ENCODE measurements at regions not wholly inside any gene's neighbourhood (a gene's known extent, or its start where the extent isn't known, plus 50 kb on each side); places are given as distances from the start of the nearest gene placed in this dataset.

DNA sequence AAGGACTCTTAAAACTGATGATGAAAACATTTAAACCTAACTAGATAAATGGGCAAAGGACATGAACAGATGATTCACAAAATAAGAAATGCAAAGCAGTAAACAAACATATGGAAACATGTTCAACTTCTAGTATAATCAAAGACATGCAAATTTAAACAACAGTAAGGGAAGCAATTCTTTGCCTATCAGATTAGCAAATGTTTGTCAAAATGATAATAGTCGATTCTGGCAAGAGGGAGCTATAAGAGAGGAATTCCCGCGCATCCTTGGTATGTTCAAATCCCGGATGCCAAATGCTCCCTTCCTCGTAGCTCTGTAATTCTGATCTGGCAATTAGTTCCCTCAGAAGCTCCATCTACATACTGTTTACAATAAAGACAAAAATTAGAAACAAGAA, 320.5 kb downstream of the PHKB start:
- Histone ChIP-seq H3K27me3 (no peaks in the 10 kb centered on the region), H3K4me3 (no peak overlapping the region), H3K27ac (no peak overlapping the region), H3K36me3 (no peaks in the 10 kb centered on the region), H3K9me3 (no peaks in the 10 kb centered on the region), H3K4me1 (no peaks in the 10 kb centered on the region)
- no peak for TF ChIP-seq POLR2A (IDR thresholded peaks at IDR 0.05)
- TF ChIP-seq, protein P1, sequence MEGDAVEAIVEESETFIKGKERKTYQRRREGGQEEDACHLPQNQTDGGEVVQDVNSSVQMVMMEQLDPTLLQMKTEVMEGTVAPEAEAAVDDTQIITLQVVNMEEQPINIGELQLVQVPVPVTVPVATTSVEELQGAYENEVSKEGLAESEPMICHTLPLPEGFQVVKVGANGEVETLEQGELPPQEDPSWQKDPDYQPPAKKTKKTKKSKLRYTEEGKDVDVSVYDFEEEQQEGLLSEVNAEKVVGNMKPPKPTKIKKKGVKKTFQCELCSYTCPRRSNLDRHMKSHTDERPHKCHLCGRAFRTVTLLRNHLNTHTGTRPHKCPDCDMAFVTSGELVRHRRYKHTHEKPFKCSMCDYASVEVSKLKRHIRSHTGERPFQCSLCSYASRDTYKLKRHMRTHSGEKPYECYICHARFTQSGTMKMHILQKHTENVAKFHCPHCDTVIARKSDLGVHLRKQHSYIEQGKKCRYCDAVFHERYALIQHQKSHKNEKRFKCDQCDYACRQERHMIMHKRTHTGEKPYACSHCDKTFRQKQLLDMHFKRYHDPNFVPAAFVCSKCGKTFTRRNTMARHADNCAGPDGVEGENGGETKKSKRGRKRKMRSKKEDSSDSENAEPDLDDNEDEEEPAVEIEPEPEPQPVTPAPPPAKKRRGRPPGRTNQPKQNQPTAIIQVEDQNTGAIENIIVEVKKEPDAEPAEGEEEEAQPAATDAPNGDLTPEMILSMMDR (IDR thresholded peaks at IDR 0.05), result no peak
- WGBS, 2 donors, result 76 to 83% methylated on average over 5 of the region's 5 CpGs
- intact Hi-C loops (cut with DNase I), result no loop called here
- no peak for DNase-seq

DNA sequence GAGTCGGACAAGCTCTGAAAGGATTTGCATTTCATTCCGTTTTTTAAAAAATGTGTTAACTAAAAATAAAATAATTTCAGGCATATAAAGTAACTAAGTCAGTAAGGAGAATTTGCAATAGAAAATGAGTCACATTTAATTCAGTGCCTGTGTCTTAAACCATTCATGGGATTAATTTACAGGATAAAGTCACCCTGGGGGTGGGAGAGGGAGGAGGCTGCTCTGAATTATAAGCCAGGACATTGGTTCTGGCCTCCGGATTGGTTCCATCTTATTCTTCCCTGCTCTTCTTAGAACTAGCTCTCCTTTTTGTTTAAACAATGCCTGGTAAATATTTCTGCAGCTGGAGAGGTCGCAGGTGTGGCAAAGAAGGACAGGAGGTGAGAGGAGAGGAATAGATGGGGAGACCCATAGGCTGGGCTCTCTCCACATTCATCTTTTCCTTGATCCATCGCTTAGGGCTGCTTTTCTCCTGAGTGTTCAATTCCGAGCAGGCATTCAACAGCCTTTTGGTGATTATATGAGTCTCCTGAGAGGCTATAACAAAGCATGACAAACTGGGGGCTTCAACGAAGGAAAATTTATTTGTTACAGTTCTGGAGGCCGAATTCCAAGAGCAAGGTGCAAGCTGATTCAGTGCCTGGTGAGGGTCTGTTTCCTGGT, 319.2 kb downstream of the PHKB start:
- no peak overlapping the region for H3K27ac ChIP-seq
- no peaks in the 10 kb centered on the region for H3K36me3 ChIP-seq
- no peak overlapping the region for H3K4me3 ChIP-seq
- intact Hi-C loops (cut with DNase I), result no loop called here
- WGBS, 2 donors, result 68 to 71% methylated on average over 8 of the region's 8 CpGs
- no peaks in the 10 kb centered on the region for H3K4me1 ChIP-seq
- TF ChIP-seq POLR2A (IDR thresholded peaks at IDR 0.05), result no peak
- TF ChIP-seq, protein P1 (IDR thresholded peaks at IDR 0.05), result no peak
- no peak for DNase-seq
- H3K9me3 ChIP-seq, result no peaks in the 10 kb centered on the region
- no peaks in the 10 kb centered on the region for H3K27me3 ChIP-seq

DNA sequence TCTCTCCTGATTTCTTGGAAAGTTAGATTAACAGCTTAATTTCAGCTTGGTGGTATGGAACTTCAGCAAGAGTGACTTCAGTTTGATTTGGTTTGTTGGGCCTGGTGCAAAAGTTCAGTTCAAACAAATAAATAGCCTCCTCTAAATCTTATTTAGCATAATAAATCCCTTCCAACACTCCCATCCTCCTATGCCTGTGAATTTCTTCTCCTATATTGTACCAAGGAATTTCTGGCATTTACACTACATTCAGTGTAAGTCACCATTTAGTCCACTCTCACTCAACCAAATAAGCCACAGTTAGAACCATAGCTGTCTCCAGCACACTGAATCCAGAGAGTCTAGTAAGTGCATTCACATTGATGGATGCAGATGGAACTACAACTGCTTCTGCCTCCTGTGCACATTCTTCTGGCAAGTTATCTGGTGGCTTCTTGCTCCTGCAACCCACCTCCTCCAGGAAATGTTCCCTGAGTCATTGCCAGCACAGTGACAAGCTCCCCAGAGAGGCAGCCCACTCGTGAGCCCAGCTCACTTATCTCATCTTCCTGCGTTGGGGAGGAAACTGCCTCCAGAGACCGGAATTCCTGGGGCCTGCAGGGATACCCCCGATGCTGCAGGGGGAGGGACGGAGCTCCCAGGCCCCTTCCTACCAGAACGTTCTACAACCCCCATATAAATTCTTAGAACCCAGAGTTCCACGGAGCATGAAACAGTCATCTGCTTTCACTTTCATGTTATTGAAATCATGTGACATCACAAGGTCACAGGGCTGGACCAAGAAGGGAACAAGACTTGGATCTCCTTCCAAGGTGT, 318.3 kb downstream of the PHKB start:
- Histone ChIP-seq H3K9me3 (no peaks in the 10 kb centered on the region), H3K4me3 (peak overlapping the region in 2 of 4 donors; percentile 18 to 55), H3K27me3 (no peaks in the 10 kb centered on the region), H3K27ac (no peak overlapping the region), H3K4me1 (no peaks in the 10 kb centered on the region), H3K36me3 (no peaks in the 10 kb centered on the region)
- DNase-seq, result no peak
- intact Hi-C loops (cut with DNase I), result no loop called here
- 27 to 36% methylated on average over 4 to 7 of the region's 7 CpGs for WGBS, 2 donors
- TF ChIP-seq POLR2A (IDR thresholded peaks at IDR 0.05), result no peak
- TF ChIP-seq, protein P1 (IDR thresholded peaks at IDR 0.05), result no peak

DNA sequence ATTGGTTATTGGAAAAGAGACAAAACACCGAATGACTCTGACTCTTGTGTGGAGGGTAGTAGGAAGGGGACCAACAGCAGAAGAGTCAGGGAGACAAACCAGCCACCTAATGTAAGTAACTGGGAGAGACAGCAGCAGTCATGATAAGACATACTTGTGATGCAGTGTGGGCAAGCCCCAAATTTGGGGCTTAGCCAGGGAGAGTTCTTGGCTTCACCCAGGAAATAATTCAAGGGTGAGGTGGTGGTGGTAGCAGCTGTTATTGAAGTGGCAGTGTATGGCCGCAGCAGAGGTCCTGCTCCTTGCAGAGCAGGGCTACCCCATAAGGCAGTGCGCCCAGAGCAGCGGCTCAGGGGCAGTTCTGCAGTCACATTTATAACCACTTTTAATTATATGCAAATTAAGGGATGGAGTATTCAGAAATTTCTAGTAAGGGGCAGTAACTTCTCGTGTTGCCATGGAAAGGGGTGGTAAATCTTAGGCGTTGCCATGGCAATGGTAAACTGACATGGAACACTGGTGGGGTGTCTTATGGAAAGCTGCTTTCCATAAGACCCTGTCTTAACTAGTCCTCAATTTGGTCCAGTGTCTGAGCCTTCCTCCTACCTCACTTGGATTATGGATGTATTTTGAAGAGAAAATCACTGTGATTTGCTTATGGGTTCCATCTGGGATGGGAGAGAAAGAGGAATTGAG, 317.1 kb downstream of the PHKB start:
- no peak overlapping the region for H3K27ac ChIP-seq
- 59 to 79% methylated on average over 6 of the region's 6 CpGs for WGBS, 2 donors
- H3K9me3 ChIP-seq, result no peaks in the 10 kb centered on the region
- no peaks in the 10 kb centered on the region for H3K36me3 ChIP-seq
- H3K4me3 ChIP-seq, result no peak overlapping the region
- DNase-seq, result no peak
- H3K27me3 ChIP-seq, result no peaks in the 10 kb centered on the region
- intact Hi-C loops (cut with DNase I), result no loop called here
- no peaks in the 10 kb centered on the region for H3K4me1 ChIP-seq
- TF ChIP-seq POLR2A (IDR thresholded peaks at IDR 0.05), result no peak
- TF ChIP-seq, protein P1 (IDR thresholded peaks at IDR 0.05), result no peak

DNA sequence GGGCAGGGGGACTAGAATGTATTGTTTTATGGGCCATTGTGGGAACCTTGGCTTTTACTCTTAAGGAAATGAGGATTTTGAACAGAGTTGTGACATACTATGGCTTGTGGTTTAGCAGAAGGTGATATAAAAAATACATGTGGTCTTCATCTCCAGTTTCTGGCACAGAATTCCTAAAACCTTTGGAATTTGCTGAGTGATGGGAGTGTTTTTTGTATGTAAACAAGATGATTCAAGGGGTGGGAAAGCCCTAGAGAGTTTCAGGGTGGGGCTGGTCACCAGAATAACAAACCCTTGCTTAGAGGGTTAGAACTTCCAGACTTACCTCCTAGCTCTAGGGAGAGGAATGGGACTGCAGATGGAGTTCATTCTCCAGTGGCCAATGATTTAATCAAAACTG, 316.1 kb downstream of the PHKB start:
- Histone ChIP-seq H3K36me3 (no peaks in the 10 kb centered on the region), H3K4me1 (no peaks in the 10 kb centered on the region), H3K27me3 (no peaks in the 10 kb centered on the region), H3K4me3 (no peak overlapping the region), H3K27ac (no peak overlapping the region), H3K9me3 (no peaks in the 10 kb centered on the region)
- intact Hi-C loops (cut with DNase I), result no loop called here
- TF ChIP-seq, protein P1 (IDR thresholded peaks at IDR 0.05), result no peak
- TF ChIP-seq POLR2A (IDR thresholded peaks at IDR 0.05), result no peak
- no peak for DNase-seq
